GM12872 (cell line): ENCODE measurements at regions not wholly inside any gene's neighbourhood (a gene's known extent, or its start where the extent isn't known, plus 50 kb on each side); places are given as distances from the start of the nearest gene placed in this dataset.

Experiments
- CTCF ChIP-seq: IDR thresholded peaks from 3 replicates; pipeline ENCODE4 v1.5.1; 2011; ENCODE audit warnings: low read depth, mild to moderate bottlenecking, low read length, moderate library complexity; ENCODE audit not compliant: insufficient read depth

DNA sequence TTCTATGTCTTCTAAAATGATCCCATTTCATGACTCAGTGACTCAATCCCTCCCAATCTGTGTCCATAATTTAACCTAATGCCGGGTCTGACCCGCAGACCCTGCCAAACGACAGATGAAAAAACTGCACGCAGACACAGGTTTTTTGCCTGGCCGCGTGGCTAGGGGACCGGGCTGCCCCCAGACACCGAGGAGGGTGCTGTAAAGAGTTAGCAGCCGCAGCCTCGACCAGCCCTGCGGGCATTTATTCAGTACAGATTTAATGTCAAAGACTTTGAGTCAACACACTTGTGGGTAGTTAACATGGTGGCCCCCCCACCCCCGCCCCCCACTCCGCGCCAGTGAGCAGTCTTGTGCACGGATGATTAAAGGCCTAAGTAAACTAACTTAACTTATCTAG is 1324.7 kb downstream of the GATA3 start:
- no peak for TF ChIP-seq CTCF

DNA sequence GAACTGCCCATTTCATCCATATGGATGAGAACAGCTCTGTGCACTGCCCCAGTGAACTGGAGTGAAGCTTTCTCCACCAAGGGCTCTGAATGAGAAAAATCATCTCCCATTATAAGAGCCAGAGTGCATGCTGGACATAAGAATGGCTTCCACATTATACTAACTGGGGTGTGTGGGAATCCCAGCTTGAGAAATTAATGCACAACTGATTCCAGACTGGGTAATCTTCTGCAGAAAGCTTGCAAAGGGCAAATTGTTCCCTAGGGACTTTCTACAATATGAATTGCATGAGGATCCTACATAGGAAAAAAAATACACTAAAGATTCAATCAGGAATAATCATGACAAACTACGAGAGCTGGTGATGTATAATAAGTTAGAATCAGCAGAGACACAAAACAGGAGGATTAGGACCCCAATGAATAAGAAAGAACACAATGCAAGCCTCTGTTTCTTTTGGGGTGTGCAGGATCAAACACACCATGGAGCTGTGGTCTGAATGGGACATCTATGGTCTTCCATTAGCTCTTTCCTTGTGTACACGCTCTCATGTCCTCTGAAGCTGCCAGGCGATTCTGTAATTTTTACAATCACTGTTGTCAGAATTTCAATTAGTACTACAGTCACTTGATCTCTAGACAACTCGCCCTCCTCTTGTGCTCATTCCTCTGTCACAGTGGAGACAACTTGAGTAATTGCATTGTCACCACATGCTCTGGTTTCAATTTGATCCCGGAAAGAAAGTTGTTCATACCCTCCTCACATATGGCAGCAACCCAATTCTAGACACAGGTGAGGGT is 1327.4 kb downstream of the GATA3 start:
- TF ChIP-seq CTCF = no peak

- no peak for TF ChIP-seq CTCF
Measured at GRCh38 chr10:9382533-9382866, 1328.0 kb downstream of the GATA3 start.

GRCh38 chr10:9390516-9390915 is 1336.0 kb downstream of the GATA3 start:
- no peak for TF ChIP-seq CTCF

GRCh38 chr10:9399275-9399983 is 1344.9 kb downstream of the GATA3 start:
- TF ChIP-seq CTCF = no peak

GRCh38 chr10:9402067-9402466 is 1347.6 kb downstream of the GATA3 start:
- 0 out of 3 replicates have a peak, but pooled peaks have one; percentile 3 for TF ChIP-seq CTCF

GRCh38 chr10:9416331-9416730 is 1361.8 kb downstream of the GATA3 start:
- TF ChIP-seq CTCF = no peak
